PC-3 (cell line): ENCODE measurements at regions not wholly inside any gene's neighbourhood (a gene's known extent, or its start where the extent isn't known, plus 50 kb on each side); places are given as distances from the start of the nearest gene placed in this dataset.

Experiments used
- EZH2 ChIP-seq: fragments of 300-600 bp; sonication (generic); IDR thresholded peaks from one replicate; pipeline ENCODE4 v1.6.1; 2017; ENCODE audit warnings: antibody characterized with exemption, mild to moderate bottlenecking, low read length; ENCODE audit not compliant: unreplicated experiment
- EZH2phosphoT487 ChIP-seq: fragments of 300-600 bp; sonication (generic); IDR thresholded peaks from 2 replicates; pipeline ENCODE4 v1.6.1; 2018; ENCODE audit warnings: mild to moderate bottlenecking, antibody characterized with exemption, low read length, borderline replicate concordance
- TF ChIP-seq, protein P1 (sequence below): fragments of 300-600 bp; sonication (generic); conservative IDR thresholded peaks from 2 replicates; pipeline ENCODE4 v1.5.1; 2017; ENCODE audit warnings: antibody characterized with exemption, low read depth, mild to moderate bottlenecking, low read length

DNA sequence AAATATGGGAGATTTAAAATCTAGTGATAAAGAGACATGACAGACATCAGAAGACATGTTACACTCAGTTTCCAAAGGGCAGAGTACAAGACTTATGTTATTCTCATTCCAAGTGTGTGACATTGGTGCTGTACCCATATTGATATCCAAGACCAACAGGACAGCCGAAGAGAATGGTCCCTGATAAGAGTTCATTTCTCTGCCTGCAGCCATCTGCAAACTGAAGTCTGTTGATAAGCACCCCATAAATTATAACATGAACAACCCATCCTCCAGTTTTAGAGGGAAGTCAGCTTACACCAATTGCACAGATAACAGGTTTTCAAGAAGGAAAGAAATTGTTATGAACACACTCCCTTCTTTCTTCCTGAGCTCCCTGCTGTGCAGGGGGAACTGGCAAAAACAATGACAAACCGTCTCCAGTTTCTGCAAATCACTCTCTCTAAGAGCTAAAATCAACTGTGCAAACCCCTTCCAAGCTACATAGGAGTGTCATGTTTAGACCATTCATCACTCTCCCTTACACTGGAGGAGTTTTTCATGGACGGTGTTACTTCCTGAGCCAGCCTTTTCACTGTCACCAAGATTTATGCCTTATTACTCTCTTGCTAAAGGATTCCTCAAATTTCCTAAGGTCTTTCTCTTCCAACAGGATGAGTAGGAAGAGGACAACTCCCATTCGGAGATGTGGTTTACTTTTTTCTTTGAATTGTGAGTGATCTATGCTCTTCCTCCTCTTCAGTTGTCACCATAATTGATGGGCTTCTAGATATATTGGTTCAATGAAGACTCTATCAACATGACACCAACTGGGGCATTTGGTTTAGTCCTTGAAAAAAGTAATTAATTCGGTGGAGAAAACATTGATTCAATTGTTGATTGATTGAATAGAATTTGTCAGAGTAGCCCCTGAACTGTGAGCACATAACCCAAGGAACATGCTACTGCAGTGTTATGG, 80.3 kb upstream of the FAM171A1 start:
- TF ChIP-seq, protein P1, sequence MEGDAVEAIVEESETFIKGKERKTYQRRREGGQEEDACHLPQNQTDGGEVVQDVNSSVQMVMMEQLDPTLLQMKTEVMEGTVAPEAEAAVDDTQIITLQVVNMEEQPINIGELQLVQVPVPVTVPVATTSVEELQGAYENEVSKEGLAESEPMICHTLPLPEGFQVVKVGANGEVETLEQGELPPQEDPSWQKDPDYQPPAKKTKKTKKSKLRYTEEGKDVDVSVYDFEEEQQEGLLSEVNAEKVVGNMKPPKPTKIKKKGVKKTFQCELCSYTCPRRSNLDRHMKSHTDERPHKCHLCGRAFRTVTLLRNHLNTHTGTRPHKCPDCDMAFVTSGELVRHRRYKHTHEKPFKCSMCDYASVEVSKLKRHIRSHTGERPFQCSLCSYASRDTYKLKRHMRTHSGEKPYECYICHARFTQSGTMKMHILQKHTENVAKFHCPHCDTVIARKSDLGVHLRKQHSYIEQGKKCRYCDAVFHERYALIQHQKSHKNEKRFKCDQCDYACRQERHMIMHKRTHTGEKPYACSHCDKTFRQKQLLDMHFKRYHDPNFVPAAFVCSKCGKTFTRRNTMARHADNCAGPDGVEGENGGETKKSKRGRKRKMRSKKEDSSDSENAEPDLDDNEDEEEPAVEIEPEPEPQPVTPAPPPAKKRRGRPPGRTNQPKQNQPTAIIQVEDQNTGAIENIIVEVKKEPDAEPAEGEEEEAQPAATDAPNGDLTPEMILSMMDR: no peak
- TF ChIP-seq EZH2 (no peak), EZH2phosphoT487 (no peak)
